ENCODE measurements at regions not wholly inside any gene's neighbourhood (a gene's known extent, or its start where the extent isn't known, plus 50 kb on each side); places are given as distances from the start of the nearest gene placed in this dataset.

- Mint-ChIP-seq H3K27me3 (ENCODE audit: insufficient read depth, low read depth) (no peaks in the 10 kb centered on the region), H3K36me3 (no peaks in the 10 kb centered on the region), H3K27ac (no peak overlapping the region), H3K4me3 (no peak overlapping the region), H3K9me3 (peaks cover 3% of the 10 kb centered on the region), H3K4me1 (no peaks in the 10 kb centered on the region)
- Histone ChIP-seq H4K20me1 (ENCODE audit: low read depth) (no peaks in the 10 kb centered on the region), H3K79me2 (ENCODE audit: low read depth) (no peaks in the 10 kb centered on the region), H3K36me3 (no peaks in the 10 kb centered on the region), H3K9me3 (ENCODE audit: low read depth) (no peaks in the 10 kb centered on the region), H3K4me2 (no peak overlapping the region), H3K9ac (no peak overlapping the region), H3F3A (ENCODE audit: low read depth) (no peaks in the 10 kb centered on the region), H3K4me1 (no peaks in the 10 kb centered on the region), H2AFZ (replicated peaks) (no peak overlapping the region), H3K27ac (no peak overlapping the region), H3K27me3 (no peaks in the 10 kb centered on the region), H3K4me3 (no peak overlapping the region)
- no peak for TF ChIP-seq CTCF (IDR thresholded peaks at IDR 0.05)
- TF ChIP-seq EZH2phosphoT487 (IDR thresholded peaks at IDR 0.05): no peak
- TF ChIP-seq EZH2 (IDR thresholded peaks at IDR 0.05): no peak
- no peak for DNase-seq (ENCODE audit: low spot score)
Observed at GRCh38 chr1:106276871-106277270, 779.6 kb upstream of the PRMT6 start.

GRCh38 chr1:106277786-106278185, 778.7 kb upstream of the PRMT6 start:
- Histone ChIP-seq H2AFZ (replicated peaks) (no peak overlapping the region), H3K9me3 (ENCODE audit: low read depth) (no peaks in the 10 kb centered on the region), H3K36me3 (no peaks in the 10 kb centered on the region), H4K20me1 (ENCODE audit: low read depth) (no peaks in the 10 kb centered on the region), H3K4me3 (no peak overlapping the region), H3K9ac (no peak overlapping the region), H3K79me2 (ENCODE audit: low read depth) (no peaks in the 10 kb centered on the region), H3K27ac (no peak overlapping the region), H3K27me3 (no peaks in the 10 kb centered on the region), H3K4me2 (no peak overlapping the region), H3F3A (ENCODE audit: low read depth) (no peaks in the 10 kb centered on the region), H3K4me1 (no peaks in the 10 kb centered on the region)
- Mint-ChIP-seq H3K4me1 (no peaks in the 10 kb centered on the region), H3K4me3 (no peak overlapping the region), H3K36me3 (no peaks in the 10 kb centered on the region), H3K27me3 (ENCODE audit: insufficient read depth, low read depth) (no peaks in the 10 kb centered on the region), H3K9me3 (peaks cover 5% of the 10 kb centered on the region), H3K27ac (no peak overlapping the region)
- TF ChIP-seq EZH2 (IDR thresholded peaks at IDR 0.05) (no peak), CTCF (IDR thresholded peaks at IDR 0.05) (no peak), EZH2phosphoT487 (IDR thresholded peaks at IDR 0.05) (no peak)
- no peak for DNase-seq (ENCODE audit: low spot score)

GRCh38 chr1:106278716-106279115, 777.8 kb upstream of the PRMT6 start:
- Histone ChIP-seq H3F3A (ENCODE audit: low read depth) (no peaks in the 10 kb centered on the region), H4K20me1 (ENCODE audit: low read depth) (no peaks in the 10 kb centered on the region), H3K4me1 (no peaks in the 10 kb centered on the region), H3K27ac (no peak overlapping the region), H3K9me3 (ENCODE audit: low read depth) (no peaks in the 10 kb centered on the region), H3K4me2 (no peak overlapping the region), H3K79me2 (ENCODE audit: low read depth) (no peaks in the 10 kb centered on the region), H2AFZ (replicated peaks) (no peak overlapping the region), H3K36me3 (no peaks in the 10 kb centered on the region), H3K9ac (no peak overlapping the region), H3K27me3 (no peaks in the 10 kb centered on the region), H3K4me3 (no peak overlapping the region)
- peaks cover 5% of the 10 kb centered on the region for H3K9me3 Mint-ChIP-seq
- DNase-seq (ENCODE audit: low spot score): no peak
- H3K4me3 Mint-ChIP-seq: no peak overlapping the region
- H3K27ac Mint-ChIP-seq: no peak overlapping the region
- H3K4me1 Mint-ChIP-seq: no peaks in the 10 kb centered on the region
- H3K27me3 Mint-ChIP-seq (ENCODE audit: insufficient read depth, low read depth): no peaks in the 10 kb centered on the region
- H3K36me3 Mint-ChIP-seq: no peaks in the 10 kb centered on the region
- TF ChIP-seq EZH2 (IDR thresholded peaks at IDR 0.05) (no peak), CTCF (IDR thresholded peaks at IDR 0.05) (no peak), EZH2phosphoT487 (IDR thresholded peaks at IDR 0.05) (no peak)
